Immature natural killer cell (primary cell): ENCODE measurements at regions not wholly inside any gene's neighbourhood (a gene's known extent, or its start where the extent isn't known, plus 50 kb on each side); places are given as distances from the start of the nearest gene placed in this dataset.

Source experiments
- DNase-seq, 3 donors: peaks; one replicate each; pipeline ENCODE4 v3.0.0; 2022; ENCODE audit warnings: mixed read lengths in 1 of 3
- H3K27ac Mint-ChIP-seq, 6 donors: one replicate each; pipeline ENCODE4 v1.8.0; 2020; ENCODE audit warnings: mixed read lengths in 6 of 6, mild to moderate bottlenecking in 5 of 6, inconsistent platforms in 4 of 6, moderate library complexity in 3 of 6
- H3K27me3 Mint-ChIP-seq, 3 donors: one replicate each; pipeline ENCODE4 v1.8.0; 2020 to 2021; ENCODE audit warnings: low read depth in 3 of 3, mild to moderate bottlenecking in 3 of 3, mixed read lengths in 3 of 3, moderate library complexity in 3 of 3, inconsistent platforms in 1 of 3
- H3K36me3 Mint-ChIP-seq, 3 donors: one replicate each; pipeline ENCODE4 v1.8.0; 2020; ENCODE audit warnings: mixed read lengths in 3 of 3, inconsistent platforms in 2 of 3, mild to moderate bottlenecking in 2 of 3
- H3K4me1 Mint-ChIP-seq, 2 donors: one replicate each; pipeline ENCODE4 v1.8.0; 2020; ENCODE audit warnings: inconsistent platforms in 2 of 2, mild to moderate bottlenecking in 2 of 2, mixed read lengths in 2 of 2, moderate library complexity in 1 of 2
- H3K4me3 Mint-ChIP-seq, 5 donors: one replicate each; pipeline ENCODE4 v1.8.0; 2020; ENCODE audit warnings: mild to moderate bottlenecking in 5 of 5, mixed read lengths in 5 of 5, inconsistent platforms in 3 of 5, moderate library complexity in 3 of 5
- H3K9me3 Mint-ChIP-seq, 6 donors: one replicate each; pipeline ENCODE4 v1.8.0; 2020; ENCODE audit warnings: mild to moderate bottlenecking in 6 of 6, mixed read lengths in 6 of 6, inconsistent platforms in 4 of 6, moderate library complexity in 3 of 6

GRCh38 chr14:53389202-53389601, 236.1 kb upstream of the DDHD1 start:
- no peak for DNase-seq
- H3K27ac Mint-ChIP-seq = no peak overlapping the region

GRCh38 chr14:53386362-53386761, 233.2 kb upstream of the DDHD1 start:
- H3K9me3 Mint-ChIP-seq = peaks cover 0 to 5% (median 0%) of the 10 kb centered on the region in 6 donors
- no peak for DNase-seq
- peaks cover 3 to 11% (median 5%) of the 10 kb centered on the region in 3 donors for H3K27me3 Mint-ChIP-seq
- no peak overlapping the region for H3K27ac Mint-ChIP-seq
- H3K4me1 Mint-ChIP-seq = no peaks in the 10 kb centered on the region
- no peak overlapping the region for H3K4me3 Mint-ChIP-seq
- H3K36me3 Mint-ChIP-seq = no peaks in the 10 kb centered on the region

More at GRCh38 chr14:53389202-53389601, 236.1 kb upstream of the DDHD1 start:
- Mint-ChIP-seq H3K36me3 (peaks cover 0 to 2% (median 0%) of the 10 kb centered on the region in 3 donors), H3K9me3 (peaks cover 3 to 10% (median 7%) of the 10 kb centered on the region in 6 donors), H3K4me3 (no peak overlapping the region), H3K27me3 (peaks cover 0 to 11% (median 5%) of the 10 kb centered on the region in 3 donors), H3K4me1 (no peaks in the 10 kb centered on the region)

GRCh38 chr14:53384536-53384935, 231.4 kb upstream of the DDHD1 start:
- no peak overlapping the region for H3K27ac Mint-ChIP-seq
- no peaks in the 10 kb centered on the region for H3K4me1 Mint-ChIP-seq
- DNase-seq = no peak
- H3K27me3 Mint-ChIP-seq = peaks cover 3 to 5% (median 3%) of the 10 kb centered on the region in 3 donors
- H3K9me3 Mint-ChIP-seq = peaks cover 0 to 4% (median 0%) of the 10 kb centered on the region in 6 donors
- H3K36me3 Mint-ChIP-seq = no peaks in the 10 kb centered on the region
- no peak overlapping the region for H3K4me3 Mint-ChIP-seq

GRCh38 chr14:53384073-53384472, 230.9 kb upstream of the DDHD1 start:
- no peaks in the 10 kb centered on the region for H3K4me1 Mint-ChIP-seq
- no peak overlapping the region for H3K4me3 Mint-ChIP-seq
- peaks cover 3 to 5% (median 3%) of the 10 kb centered on the region in 3 donors for H3K27me3 Mint-ChIP-seq
- no peak for DNase-seq
- no peaks in the 10 kb centered on the region for H3K36me3 Mint-ChIP-seq
- H3K9me3 Mint-ChIP-seq = peaks cover 0 to 4% (median 0%) of the 10 kb centered on the region in 6 donors
- H3K27ac Mint-ChIP-seq = no peak overlapping the region

- DNase-seq = no peak
- no peak overlapping the region for H3K27ac Mint-ChIP-seq
- H3K9me3 Mint-ChIP-seq = no peaks in the 10 kb centered on the region
- H3K36me3 Mint-ChIP-seq = no peaks in the 10 kb centered on the region
- H3K27me3 Mint-ChIP-seq = peaks cover 0 to 3% (median under 1%) of the 10 kb centered on the region in 3 donors
- no peak overlapping the region for H3K4me3 Mint-ChIP-seq
- H3K4me1 Mint-ChIP-seq = no peaks in the 10 kb centered on the region
Observed at GRCh38 chr14:53381895-53382294, 228.8 kb upstream of the DDHD1 start.

GRCh38 chr14:53380867-53381225, 227.7 kb upstream of the DDHD1 start:
- DNase-seq = no peak
- no peak overlapping the region for H3K27ac Mint-ChIP-seq
- peaks cover 0 to 3% (median 0%) of the 10 kb centered on the region in 3 donors for H3K27me3 Mint-ChIP-seq
- H3K4me1 Mint-ChIP-seq = no peaks in the 10 kb centered on the region
- no peaks in the 10 kb centered on the region for H3K36me3 Mint-ChIP-seq
- no peak overlapping the region for H3K4me3 Mint-ChIP-seq
- H3K9me3 Mint-ChIP-seq = no peaks in the 10 kb centered on the region

- Mint-ChIP-seq H3K36me3 (no peaks in the 10 kb centered on the region), H3K27ac (no peak overlapping the region), H3K4me3 (no peak overlapping the region), H3K9me3 (no peaks in the 10 kb centered on the region), H3K27me3 (peaks cover 0 to 3% (median 0%) of the 10 kb centered on the region in 3 donors), H3K4me1 (no peaks in the 10 kb centered on the region)
- DNase-seq = no peak
Observed at GRCh38 chr14:53380052-53380866, 227.1 kb upstream of the DDHD1 start.

- Mint-ChIP-seq H3K27me3 (peaks cover 0 to 3% (median 0%) of the 10 kb centered on the region in 3 donors), H3K9me3 (no peaks in the 10 kb centered on the region), H3K36me3 (no peaks in the 10 kb centered on the region), H3K4me1 (no peaks in the 10 kb centered on the region), H3K4me3 (no peak overlapping the region), H3K27ac (no peak overlapping the region)
- DNase-seq = no peak
Observed at GRCh38 chr14:53378142-53378541, 225.0 kb upstream of the DDHD1 start.

- Mint-ChIP-seq H3K4me1 (no peaks in the 10 kb centered on the region), H3K4me3 (no peak overlapping the region), H3K9me3 (peaks cover 0 to 3% (median 0%) of the 10 kb centered on the region in 6 donors), H3K36me3 (no peaks in the 10 kb centered on the region), H3K27me3 (peaks cover 0 to 1% (median 0%) of the 10 kb centered on the region in 3 donors), H3K27ac (no peak overlapping the region)
- no peak for DNase-seq
Observed at GRCh38 chr14:53376064-53376463, 222.9 kb upstream of the DDHD1 start.

- no peaks in the 10 kb centered on the region for H3K36me3 Mint-ChIP-seq
- H3K9me3 Mint-ChIP-seq = peaks cover 0 to 3% (median 0%) of the 10 kb centered on the region in 6 donors
- H3K4me1 Mint-ChIP-seq = no peaks in the 10 kb centered on the region
- H3K4me3 Mint-ChIP-seq = no peak overlapping the region
- no peak overlapping the region for H3K27ac Mint-ChIP-seq
- DNase-seq = no peak
- peaks cover 0 to 1% (median 0%) of the 10 kb centered on the region in 3 donors for H3K27me3 Mint-ChIP-seq
Observed at GRCh38 chr14:53375599-53375998, 222.5 kb upstream of the DDHD1 start.

GRCh38 chr14:53368711-53369201, 215.6 kb upstream of the DDHD1 start:
- Mint-ChIP-seq H3K36me3 (no peaks in the 10 kb centered on the region), H3K27ac (no peak overlapping the region), H3K27me3 (peaks cover 0 to 3% (median 1%) of the 10 kb centered on the region in 3 donors), H3K4me1 (no peaks in the 10 kb centered on the region), H3K9me3 (peaks cover 0 to 3% (median 0%) of the 10 kb centered on the region in 6 donors), H3K4me3 (no peak overlapping the region)
- DNase-seq = no peak

GRCh38 chr14:53368066-53368465, 214.9 kb upstream of the DDHD1 start:
- Mint-ChIP-seq H3K4me3 (no peak overlapping the region), H3K36me3 (peaks cover 0 to under 1% (median 0%) of the 10 kb centered on the region in 3 donors), H3K9me3 (peaks cover 0 to 3% (median 0%) of the 10 kb centered on the region in 6 donors), H3K4me1 (no peaks in the 10 kb centered on the region), H3K27me3 (peaks cover 0 to 3% (median 1%) of the 10 kb centered on the region in 3 donors), H3K27ac (no peak overlapping the region)
- no peak for DNase-seq

GRCh38 chr14:53367644-53368026, 214.5 kb upstream of the DDHD1 start:
- Mint-ChIP-seq H3K4me1 (no peaks in the 10 kb centered on the region), H3K36me3 (peaks cover 0 to 5% (median 0%) of the 10 kb centered on the region in 3 donors), H3K27ac (no peak overlapping the region), H3K27me3 (peaks cover 0 to 3% (median 1%) of the 10 kb centered on the region in 3 donors), H3K9me3 (peaks cover 0 to 3% (median 0%) of the 10 kb centered on the region in 6 donors), H3K4me3 (no peak overlapping the region)
- DNase-seq = no peak

- Mint-ChIP-seq H3K4me1 (no peaks in the 10 kb centered on the region), H3K4me3 (no peak overlapping the region), H3K27ac (no peak overlapping the region)
Observed at GRCh38 chr14:53365486-53366130, 212.5 kb upstream of the DDHD1 start.

More at GRCh38 chr14:53365486-53366130, 212.5 kb upstream of the DDHD1 start:
- peaks cover 0 to 3% (median 0%) of the 10 kb centered on the region in 3 donors for H3K27me3 Mint-ChIP-seq
- peaks cover 0 to 5% (median 0%) of the 10 kb centered on the region in 3 donors for H3K36me3 Mint-ChIP-seq
- H3K9me3 Mint-ChIP-seq = peaks cover 0 to 2% (median 0%) of the 10 kb centered on the region in 6 donors
- DNase-seq = no peak
